PFSK-1 (cell line): ENCODE measurements at regions not wholly inside any gene's neighbourhood (a gene's known extent, or its start where the extent isn't known, plus 50 kb on each side); places are given as distances from the start of the nearest gene placed in this dataset.

Experiments
- FOXP2 ChIP-seq: optimal IDR thresholded peaks from 2 replicates; pipeline ENCODE3; 2011; ENCODE audit warnings: borderline replicate concordance, control low read depth, inconsistent platforms; ENCODE audit not compliant: insufficient read depth; ENCODE audit errors: extremely low read length, extremely low read depth
- POLR2AphosphoS5 ChIP-seq: IDR thresholded peaks from 2 replicates; pipeline ENCODE4 v1.6.1; 2012; ENCODE audit warnings: low read depth, mild to moderate bottlenecking, control low read depth, low read length, moderate library complexity
- SIN3A ChIP-seq: IDR thresholded peaks from 2 replicates; pipeline ENCODE4 v1.6.1; 2012; ENCODE audit warnings: mild to moderate bottlenecking, low read length, moderate library complexity, borderline replicate concordance; ENCODE audit not compliant: insufficient read depth
- TAF1 ChIP-seq: IDR thresholded peaks from 2 replicates; pipeline ENCODE4 v1.6.1; 2012; ENCODE audit warnings: low read length, control low read depth, borderline replicate concordance; ENCODE audit not compliant: insufficient read depth
- TF ChIP-seq, protein P1 (sequence below), 2 experiments: IDR thresholded peaks; 2 replicates each; pipeline versions ENCODE4 v1.6.1 to v1.8.0; 2011 to 2012; ENCODE audit warnings: low read depth in 2 of 2, low read length in 2 of 2, control low read depth in 1 of 2, inconsistent platforms in 1 of 2, mild to moderate bottlenecking in 1 of 2, moderate library complexity in 1 of 2; ENCODE audit not compliant: insufficient read depth in 1 of 2

DNA sequence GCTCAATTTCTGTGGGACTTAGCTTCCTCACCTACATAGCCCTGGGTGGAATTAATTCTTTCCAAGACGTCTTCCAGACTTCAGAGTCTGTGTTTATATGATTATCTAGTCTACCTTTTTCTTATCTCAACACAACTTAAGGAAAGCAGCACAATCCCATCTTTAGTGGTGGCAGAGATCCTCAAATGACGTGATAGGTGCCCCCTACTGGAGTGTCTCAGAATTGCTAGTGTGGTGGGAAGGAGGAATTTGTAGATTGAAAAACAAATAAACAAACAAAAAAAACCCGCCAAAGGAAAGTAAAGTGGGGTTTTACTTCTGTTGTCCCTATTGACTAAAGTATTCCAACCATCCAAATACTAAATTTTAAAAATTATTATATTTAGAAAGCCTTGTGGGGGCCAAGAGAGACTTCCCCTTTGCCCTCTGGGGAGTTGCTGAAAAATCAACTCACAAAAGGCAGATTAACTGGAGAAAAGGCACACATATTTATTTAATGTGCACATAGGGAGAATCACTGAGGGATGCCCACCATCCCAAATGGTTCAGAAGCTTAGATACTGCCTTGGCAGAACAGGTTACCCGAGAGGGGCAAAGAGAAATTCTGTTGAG, 283.3 kb downstream of the TMEM167A start:
- no peak for TF ChIP-seq SIN3A
- no peak for TF ChIP-seq TAF1
- TF ChIP-seq POLR2AphosphoS5 = no peak
- TF ChIP-seq, protein P1, sequence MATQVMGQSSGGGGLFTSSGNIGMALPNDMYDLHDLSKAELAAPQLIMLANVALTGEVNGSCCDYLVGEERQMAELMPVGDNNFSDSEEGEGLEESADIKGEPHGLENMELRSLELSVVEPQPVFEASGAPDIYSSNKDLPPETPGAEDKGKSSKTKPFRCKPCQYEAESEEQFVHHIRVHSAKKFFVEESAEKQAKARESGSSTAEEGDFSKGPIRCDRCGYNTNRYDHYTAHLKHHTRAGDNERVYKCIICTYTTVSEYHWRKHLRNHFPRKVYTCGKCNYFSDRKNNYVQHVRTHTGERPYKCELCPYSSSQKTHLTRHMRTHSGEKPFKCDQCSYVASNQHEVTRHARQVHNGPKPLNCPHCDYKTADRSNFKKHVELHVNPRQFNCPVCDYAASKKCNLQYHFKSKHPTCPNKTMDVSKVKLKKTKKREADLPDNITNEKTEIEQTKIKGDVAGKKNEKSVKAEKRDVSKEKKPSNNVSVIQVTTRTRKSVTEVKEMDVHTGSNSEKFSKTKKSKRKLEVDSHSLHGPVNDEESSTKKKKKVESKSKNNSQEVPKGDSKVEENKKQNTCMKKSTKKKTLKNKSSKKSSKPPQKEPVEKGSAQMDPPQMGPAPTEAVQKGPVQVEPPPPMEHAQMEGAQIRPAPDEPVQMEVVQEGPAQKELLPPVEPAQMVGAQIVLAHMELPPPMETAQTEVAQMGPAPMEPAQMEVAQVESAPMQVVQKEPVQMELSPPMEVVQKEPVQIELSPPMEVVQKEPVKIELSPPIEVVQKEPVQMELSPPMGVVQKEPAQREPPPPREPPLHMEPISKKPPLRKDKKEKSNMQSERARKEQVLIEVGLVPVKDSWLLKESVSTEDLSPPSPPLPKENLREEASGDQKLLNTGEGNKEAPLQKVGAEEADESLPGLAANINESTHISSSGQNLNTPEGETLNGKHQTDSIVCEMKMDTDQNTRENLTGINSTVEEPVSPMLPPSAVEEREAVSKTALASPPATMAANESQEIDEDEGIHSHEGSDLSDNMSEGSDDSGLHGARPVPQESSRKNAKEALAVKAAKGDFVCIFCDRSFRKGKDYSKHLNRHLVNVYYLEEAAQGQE (IDR thresholded peaks at IDR 0.05; ENCODE audit: insufficient read depth in 1 of 2, low read depth in 2 of 2, low read length in 2 of 2) = no peak
- TF ChIP-seq FOXP2 = no peak
